OCI-LY3 (cell line): ENCODE measurements at regions not wholly inside any gene's neighbourhood (a gene's known extent, or its start where the extent isn't known, plus 50 kb on each side); places are given as distances from the start of the nearest gene placed in this dataset.

ENCODE experiments used
- H2AFZ ChIP-seq: fragments of 200-600, 300-600 bp; shearing (Covaris generic); 2 replicates; pipeline ENCODE4 v1.6.0; 2014; ENCODE audit warnings: antibody characterized with exemption, low read depth, low read length
- H3K27ac ChIP-seq: fragments of 200-600, 300-600 bp; sonication (generic); 2 replicates; pipeline ENCODE4 v1.5.1; 2014; ENCODE audit warnings: mild to moderate bottlenecking, low read length, moderate library complexity, mixed read lengths
- H3K27me3 ChIP-seq: fragments of 200-600, 300-600 bp; sonication (generic); 2 replicates; pipeline ENCODE4 v1.6.1; 2014; ENCODE audit warnings: low read depth, low read length, mixed read lengths
- H3K36me3 ChIP-seq: fragments of 200-600, 300-600 bp; sonication (generic); replicated peaks from 2 replicates; pipeline ENCODE3; 2014; ENCODE audit warnings: low read depth, low read length, mixed read lengths
- H3K4me1 ChIP-seq: fragments of 300-600, 200-600 bp; sonication (generic); 2 replicates; pipeline ENCODE4 v1.6.1; 2014; ENCODE audit warnings: low read length, mixed read lengths
- H3K4me2 ChIP-seq: fragments of 200-600, 300-600 bp; sonication (generic); 2 replicates; pipeline ENCODE4 v1.6.1; 2014; ENCODE audit warnings: low read length, mixed read lengths
- H3K4me3 ChIP-seq: fragments of 300-600, 200-600 bp; sonication (generic); 2 replicates; pipeline ENCODE4 v1.5.1; 2014; ENCODE audit warnings: antibody characterized with exemption, mild to moderate bottlenecking, low read length, moderate library complexity
- H3K79me2 ChIP-seq: fragments of 300-600, 200-600 bp; shearing (Covaris generic); 2 replicates; pipeline ENCODE4 v1.6.1; 2014; ENCODE audit warnings: mild to moderate bottlenecking, low read length, mixed read lengths
- H3K9ac ChIP-seq: fragments of 300-600, 200-600 bp; shearing (Covaris generic); 2 replicates; pipeline ENCODE4 v1.6.0; 2014; ENCODE audit warnings: mild to moderate bottlenecking, low read length, moderate library complexity
- H3K9me3 ChIP-seq: fragments of 200-600, 300-600 bp; shearing (Covaris generic); 2 replicates; pipeline ENCODE4 v1.6.1; 2014; ENCODE audit warnings: low read length, mixed read lengths; ENCODE audit not compliant: insufficient read depth
- H4K20me1 ChIP-seq: fragments of 200-600, 300-600 bp; sonication (generic); 2 replicates; pipeline ENCODE4 v1.6.1; 2016; ENCODE audit warnings: low read length, mixed read lengths; ENCODE audit not compliant: insufficient read depth
- CTCF ChIP-seq: fragments of 200-600, 300-600 bp; sonication (generic); IDR thresholded peaks from 2 replicates; pipeline ENCODE4 v1.5.1; 2014; ENCODE audit warnings: antibody characterized with exemption, low read length, low read depth
- EZH2phosphoT487 ChIP-seq: fragments of 200-600 bp; shearing (Covaris generic); IDR thresholded peaks from 2 replicates; pipeline ENCODE4 v1.6.1; 2018; ENCODE audit warnings: antibody characterized with exemption, mixed run types, low read depth

- Histone ChIP-seq H3K27me3 (no peaks in the 10 kb centered on the region), H3K27ac (no peak overlapping the region)
These were observed 934.2 kb upstream of the RAG2 start for GRCh38 chr11:37532271-37532670.

DNA sequence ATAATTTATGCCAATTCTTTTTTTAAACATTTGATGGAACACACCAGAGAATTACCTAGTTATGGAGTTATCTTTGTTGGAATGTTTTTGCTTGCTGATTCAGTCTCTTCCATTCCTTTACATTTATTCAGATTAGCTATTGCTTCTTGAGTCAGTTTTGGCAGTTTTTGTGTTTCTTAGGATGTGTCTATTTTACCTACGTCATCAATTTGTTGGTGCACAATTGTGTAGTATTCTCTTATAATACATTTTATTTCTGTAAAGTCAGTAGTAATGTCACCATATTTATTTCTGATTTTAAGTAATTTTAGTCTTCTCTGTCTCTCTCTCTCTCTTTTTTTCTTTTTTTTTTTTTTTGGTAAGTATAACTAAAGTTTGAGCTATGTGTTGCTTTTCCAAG is 929.5 kb upstream of the RAG2 start:
- Histone ChIP-seq H3K9me3 (peaks cover 11% of the 10 kb centered on the region; the same call in 1 of the 2 replicates), H3K27me3 (no peaks in the 10 kb centered on the region), H3K36me3 (no peaks in the 10 kb centered on the region)

More at GRCh38 chr11:37532271-37532670, 934.2 kb upstream of the RAG2 start:
- Histone ChIP-seq H3K4me3 (no peak overlapping the region), H3K4me2 (no peak overlapping the region), H3K36me3 (no peaks in the 10 kb centered on the region), H3K9me3 (peaks cover 11% of the 10 kb centered on the region; the same call in 1 of the 2 replicates), H3K4me1 (no peaks in the 10 kb centered on the region), H3K9ac (no peak overlapping the region), H2AFZ (no peak overlapping the region), H4K20me1 (no peaks in the 10 kb centered on the region), H3K79me2 (no peaks in the 10 kb centered on the region)
- TF ChIP-seq CTCF (no peak), EZH2phosphoT487 (no peak)

GRCh38 chr11:37525336-37525735 is 927.3 kb upstream of the RAG2 start:
- no peak for TF ChIP-seq CTCF
- no peak for TF ChIP-seq EZH2phosphoT487
- peaks cover 11% of the 10 kb centered on the region; the same call in 1 of the 2 replicates for H3K9me3 ChIP-seq
- H2AFZ ChIP-seq, result no peak overlapping the region

More for the DNA sequence above, 929.5 kb upstream of the RAG2 start:
- no peaks in the 10 kb centered on the region for H3K79me2 ChIP-seq
- no peak overlapping the region for H2AFZ ChIP-seq
- H3K4me3 ChIP-seq, result no peak overlapping the region
- TF ChIP-seq CTCF, result no peak
- TF ChIP-seq EZH2phosphoT487, result no peak
- H3K4me2 ChIP-seq, result no peak overlapping the region
- no peaks in the 10 kb centered on the region for H3K4me1 ChIP-seq
- H4K20me1 ChIP-seq, result no peaks in the 10 kb centered on the region
- no peak overlapping the region for H3K9ac ChIP-seq
- H3K27ac ChIP-seq, result no peak overlapping the region

DNA sequence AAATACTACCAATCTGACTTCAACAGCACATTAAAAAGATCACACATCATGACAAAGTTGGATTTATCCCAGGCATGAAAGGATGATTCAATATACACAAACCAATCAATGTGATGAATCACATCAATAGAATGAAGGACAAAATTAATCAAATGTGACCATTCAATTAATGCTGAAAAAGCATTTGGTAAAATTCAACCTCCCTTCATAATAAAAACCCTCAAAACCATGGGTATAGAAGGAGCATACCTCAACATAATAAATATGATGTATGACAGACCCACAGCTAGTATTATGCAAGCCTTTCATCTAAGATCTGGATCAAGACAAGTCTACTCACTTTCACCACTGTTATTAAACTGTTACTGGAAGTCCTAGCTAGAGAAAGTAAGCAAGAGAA is 921.7 kb upstream of the RAG2 start:
- H3K4me3 ChIP-seq, result no peak overlapping the region
- no peaks in the 10 kb centered on the region for H3K36me3 ChIP-seq
- no peak overlapping the region for H3K4me2 ChIP-seq
- H4K20me1 ChIP-seq, result no peaks in the 10 kb centered on the region
- no peaks in the 10 kb centered on the region for H3K4me1 ChIP-seq
- H3K27me3 ChIP-seq, result no peaks in the 10 kb centered on the region
- no peak overlapping the region for H3K27ac ChIP-seq
- no peaks in the 10 kb centered on the region for H3K9me3 ChIP-seq
- no peak overlapping the region for H2AFZ ChIP-seq
- H3K79me2 ChIP-seq, result no peaks in the 10 kb centered on the region
- TF ChIP-seq EZH2phosphoT487, result no peak
- TF ChIP-seq CTCF, result no peak
- no peak overlapping the region for H3K9ac ChIP-seq

More at GRCh38 chr11:37525336-37525735, 927.3 kb upstream of the RAG2 start:
- no peaks in the 10 kb centered on the region for H3K36me3 ChIP-seq
- H3K79me2 ChIP-seq, result no peaks in the 10 kb centered on the region
- no peak overlapping the region for H3K9ac ChIP-seq
- H3K27ac ChIP-seq, result no peak overlapping the region
- no peaks in the 10 kb centered on the region for H3K27me3 ChIP-seq
- H3K4me3 ChIP-seq, result no peak overlapping the region
- no peak overlapping the region for H3K4me2 ChIP-seq
- no peaks in the 10 kb centered on the region for H3K4me1 ChIP-seq
- H4K20me1 ChIP-seq, result no peaks in the 10 kb centered on the region
